C4-2B (cell line): ENCODE measurements at regions not wholly inside any gene's neighbourhood (a gene's known extent, or its start where the extent isn't known, plus 50 kb on each side); places are given as distances from the start of the nearest gene placed in this dataset.

Experiments
- ZFX ChIP-seq: fragments of 450-650 bp; IDR thresholded peaks from 2 replicates; pipeline ENCODE4 v1.6.1; 2017
- TF ChIP-seq, protein P1 (sequence below): fragments of 450-650 bp; conservative IDR thresholded peaks from 2 replicates; pipeline ENCODE4 v1.5.1; 2017; ENCODE audit warnings: mild to moderate bottlenecking

DNA sequence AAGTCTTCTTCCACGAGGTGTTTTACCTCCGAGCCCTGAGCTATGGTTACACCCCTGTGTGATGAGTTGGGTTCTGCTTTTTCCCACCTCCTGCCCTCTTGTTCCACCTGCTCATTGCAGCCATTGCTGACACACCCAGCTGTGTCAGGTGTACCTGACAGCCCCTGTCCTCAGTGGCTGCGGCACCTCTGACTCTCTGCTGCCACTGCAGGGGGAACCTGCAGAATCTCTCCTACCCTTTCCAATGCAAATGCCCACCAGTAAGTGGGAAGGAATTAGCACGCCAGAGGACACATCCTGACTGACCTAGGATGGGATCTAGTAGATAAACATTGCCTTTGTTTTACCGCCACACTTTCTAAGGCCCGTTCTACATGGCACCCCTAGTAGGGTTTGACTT, 600.9 kb upstream of the MKI67 start:
- TF ChIP-seq, protein P1, sequence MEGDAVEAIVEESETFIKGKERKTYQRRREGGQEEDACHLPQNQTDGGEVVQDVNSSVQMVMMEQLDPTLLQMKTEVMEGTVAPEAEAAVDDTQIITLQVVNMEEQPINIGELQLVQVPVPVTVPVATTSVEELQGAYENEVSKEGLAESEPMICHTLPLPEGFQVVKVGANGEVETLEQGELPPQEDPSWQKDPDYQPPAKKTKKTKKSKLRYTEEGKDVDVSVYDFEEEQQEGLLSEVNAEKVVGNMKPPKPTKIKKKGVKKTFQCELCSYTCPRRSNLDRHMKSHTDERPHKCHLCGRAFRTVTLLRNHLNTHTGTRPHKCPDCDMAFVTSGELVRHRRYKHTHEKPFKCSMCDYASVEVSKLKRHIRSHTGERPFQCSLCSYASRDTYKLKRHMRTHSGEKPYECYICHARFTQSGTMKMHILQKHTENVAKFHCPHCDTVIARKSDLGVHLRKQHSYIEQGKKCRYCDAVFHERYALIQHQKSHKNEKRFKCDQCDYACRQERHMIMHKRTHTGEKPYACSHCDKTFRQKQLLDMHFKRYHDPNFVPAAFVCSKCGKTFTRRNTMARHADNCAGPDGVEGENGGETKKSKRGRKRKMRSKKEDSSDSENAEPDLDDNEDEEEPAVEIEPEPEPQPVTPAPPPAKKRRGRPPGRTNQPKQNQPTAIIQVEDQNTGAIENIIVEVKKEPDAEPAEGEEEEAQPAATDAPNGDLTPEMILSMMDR: no peak
- TF ChIP-seq ZFX: no peak
